GM12878 (cell line): ENCODE measurements at regions not wholly inside any gene's neighbourhood (a gene's known extent, or its start where the extent isn't known, plus 50 kb on each side); places are given as distances from the start of the nearest gene placed in this dataset.

Experiments used
- ATAC-seq: fragments of 200-7000 bp; cut with Tn5 transposase; 3 replicates; pipeline ENCODE4 v1.9.1; 2020; ENCODE audit warnings: mild to moderate bottlenecking, moderate library complexity
- BruUV-seq: library from RNA; stranded (reverse); fragments of 400-500 nt; replicated peaks from 2 replicates; lab custom pipeline; 2021; lab: Mats Ljungman, UMichigan
- CTCF ChIA-PET: fragments of 300-600 bp; sonication (Branson Sonifier 250); formaldehyde crosslinking; extraction: SDS; loops from one replicate; lab custom pipeline; 2021; ENCODE audit warnings: inconsistent platforms; lab: Yijun Ruan, JAX
- POLR2A ChIA-PET: fragments of 350-600 bp; formaldehyde crosslinking; extraction: SDS; loops from one replicate; lab custom pipeline; 2021; ENCODE audit warnings: inconsistent platforms; lab: Charles Lee
- RAD21 ChIA-PET: fragments of 300-600 bp; sonication (Branson Sonifier 250); formaldehyde crosslinking; loops from one replicate; lab custom pipeline; 2023; ENCODE audit warnings: antibody characterized with exemption; ENCODE audit not compliant: unreplicated experiment; lab: Charles Lee
- SMC1A ChIA-PET: fragments of 300-600 bp; sonication (Branson Sonifier 250); formaldehyde crosslinking; loops from one replicate; lab custom pipeline; 2023; ENCODE audit not compliant: unreplicated experiment, uncharacterized antibody; lab: Charles Lee
- DNase-seq: peaks from one replicate; pipeline ENCODE4 v3.0.0-alpha.2; 2011; ENCODE audit warnings: low read depth, low spot score
- FAIRE-seq: peaks from 3 replicates; lab custom pipeline; 2011; peaks lifted over from hg19 to GRCh38; lab: Jason Lieb, UNC
- H2AFZ ChIP-seq: 2 replicates; pipeline ENCODE4 v1.6.0; 2011; ENCODE audit warnings: low read depth, low read length, control low read depth; ENCODE audit not compliant: control insufficient read depth
- H3K27ac ChIP-seq: 2 replicates; pipeline ENCODE4 v1.5.1; 2011; ENCODE audit warnings: control low read depth; ENCODE audit not compliant: control insufficient read depth, insufficient read depth
- H3K27me3 ChIP-seq, 2 experiments: replicated peaks in 1 of 2; 2 replicates each; pipeline versions ENCODE4 v1.6.0 to v1.6.1; 2011; ENCODE audit warnings: low read length in 1 of 2; ENCODE audit not compliant: control insufficient read depth in 2 of 2, insufficient read depth in 2 of 2
- H3K36me3 ChIP-seq, 2 experiments: 2 replicates each; pipeline ENCODE4 v1.5.1; 2011; ENCODE audit warnings: low read length in 1 of 2; ENCODE audit not compliant: control insufficient read depth in 2 of 2, insufficient read depth in 2 of 2
- H3K4me1 ChIP-seq: 2 replicates; pipeline ENCODE4 v1.6.1; 2011; ENCODE audit warnings: mild to moderate bottlenecking, low read length, moderate library complexity, mixed read lengths; ENCODE audit not compliant: control insufficient read depth, insufficient read depth
- H3K4me2 ChIP-seq: 2 replicates; pipeline ENCODE4 v1.6.0; 2011; ENCODE audit warnings: control low read depth; ENCODE audit not compliant: control insufficient read depth, insufficient read depth
- H3K4me3 ChIP-seq: fragments of 200-600 bp; sonication (generic); 2 replicates; pipeline ENCODE4 v1.5.1; 2016
- H3K79me2 ChIP-seq: 2 replicates; pipeline ENCODE4 v1.6.0; 2011; ENCODE audit warnings: low read length; ENCODE audit not compliant: control insufficient read depth, insufficient read depth
- H3K9ac ChIP-seq: 2 replicates; pipeline ENCODE4 v1.8.0; 2011; ENCODE audit warnings: low read length, control low read depth, mixed read lengths; ENCODE audit not compliant: control insufficient read depth, insufficient read depth
- H3K9me3 ChIP-seq: replicated peaks from 3 replicates; pipeline ENCODE4 v1.5.1; 2011; ENCODE audit warnings: mild to moderate bottlenecking, low read length; ENCODE audit not compliant: control insufficient read depth, insufficient read depth
- H4K20me1 ChIP-seq: 2 replicates; pipeline ENCODE4 v1.6.0; 2011; ENCODE audit not compliant: control insufficient read depth, insufficient read depth
- CUX1 ChIP-seq: IDR thresholded peaks from 2 replicates; pipeline ENCODE4 v1.6.1; 2012; ENCODE audit warnings: improper control_type of control experiment, low read depth, low read length; ENCODE audit not compliant: insufficient replicate concordance
- ESRRA ChIP-seq: IDR thresholded peaks from 2 replicates; pipeline ENCODE4 v1.6.1; 2012; ENCODE audit warnings: mild to moderate bottlenecking, low read length, improper control_type of control experiment
- KAT2A ChIP-seq: conservative IDR thresholded peaks from 2 replicates; pipeline ENCODE4 v1.6.1; 2011; ENCODE audit warnings: low read depth, low read length; ENCODE audit not compliant: control insufficient read depth
- MTA3 ChIP-seq: IDR thresholded peaks from 2 replicates; pipeline ENCODE4 v1.6.1; 2012; ENCODE audit warnings: low read length, inconsistent platforms, borderline replicate concordance
- NFXL1 ChIP-seq: fragments of 450-650 bp; IDR thresholded peaks from 2 replicates; pipeline ENCODE4 v1.6.1; 2017; ENCODE audit warnings: antibody characterized with exemption, mild to moderate bottlenecking, borderline replicate concordance
- NR2C2 ChIP-seq: IDR thresholded peaks from 2 replicates; pipeline ENCODE4 v1.6.1; 2011; ENCODE audit warnings: borderline replicate concordance, low read depth; ENCODE audit not compliant: control insufficient read depth, insufficient read length
- POLR2AphosphoS5 ChIP-seq: IDR thresholded peaks from 2 replicates; pipeline ENCODE4 v1.6.1; 2011; ENCODE audit warnings: mild to moderate bottlenecking, low read length, inconsistent platforms
- SMARCA5 ChIP-seq: fragments of 450-650 bp; IDR thresholded peaks from 2 replicates; pipeline ENCODE4 v1.6.1; 2017; ENCODE audit warnings: mild to moderate bottlenecking
- YBX1 ChIP-seq: fragments of 450-650 bp; IDR thresholded peaks from 2 replicates; pipeline ENCODE4 v1.6.1; 2016; ENCODE audit warnings: antibody characterized with exemption
- WGBS: methylation state at CpG from one replicate; pipeline ENCODE4 v1.1.6; 2016; ENCODE audit warnings: low lambda C conversion rate; ENCODE audit not compliant: insufficient replicate concordance, insufficient coverage; ENCODE audit errors: missing lambda C conversion rate; 5-methylcytosine and 5-hydroxymethylcytosine counted together
- in situ Hi-C: fragments of 300-500 bp; cut with MboI; formaldehyde crosslinking; loops from 9 replicates; pipeline ENCODE4 v1.14.3; 2018; ENCODE audit warnings: mixed read lengths
- intact Hi-C: fragments of 100-400 bp; cut with micrococcal nuclease; formaldehyde crosslinking; loops from one replicate; pipeline ENCODE4 v1.14.2; 2022; ENCODE audit not compliant: unreplicated experiment
- TF ChIP-seq, protein P1 (sequence below): IDR thresholded peaks from 2 replicates; pipeline ENCODE4 v1.6.1; 2012; ENCODE audit warnings: low read depth, low read length, improper control_type of control experiment

DNA sequence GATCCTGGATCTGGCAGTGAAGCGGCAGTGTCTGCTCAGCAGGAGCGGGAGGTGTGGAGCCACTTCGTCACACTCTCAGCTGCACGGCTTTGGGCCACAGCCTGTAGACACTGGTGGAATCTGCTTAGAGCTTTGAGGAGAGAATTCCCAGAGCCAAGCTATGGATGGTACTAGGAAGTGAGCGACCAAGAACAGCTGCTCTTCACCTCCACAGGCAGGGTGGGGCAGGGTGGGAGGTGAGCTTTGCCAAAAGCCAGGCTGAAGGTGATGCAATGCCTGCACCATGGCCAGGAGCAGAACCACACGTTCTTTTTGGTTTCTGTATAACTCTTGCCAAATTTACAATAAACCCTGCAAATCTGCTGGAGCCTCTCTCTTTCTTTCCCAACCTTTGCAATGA lies 226.1 kb downstream of the ANKRD30B start:
- H3K36me3 ChIP-seq = no peaks in the 10 kb centered on the region
- H3K9me3 ChIP-seq = no peaks in the 10 kb centered on the region
- ATAC-seq = no peak
- ChIA-PET RAD21 (interaction anchor here (1.2 kb wide), 1 partner anchor 32 kb away, joined by 3 read pairs; no protein-coding TSS in a partner anchor), CTCF (no interaction called here), POLR2A (no interaction called here), SMC1A (no interaction called here)
- intact Hi-C loops = no loop called here
- 59% methylated on average over 5 of the region's 6 CpGs for WGBS
- no peak overlapping the region for H3K9ac ChIP-seq
- no peak overlapping the region for H2AFZ ChIP-seq
- no peaks in the 10 kb centered on the region for H4K20me1 ChIP-seq
- in situ Hi-C loops = loop anchor here (25.0 kb wide), 1 partner anchor 112 kb away; no protein-coding TSS in a partner anchor
- no peak for DNase-seq
- no peaks in the 10 kb centered on the region for H3K79me2 ChIP-seq
- TF ChIP-seq YBX1 = no peak
- TF ChIP-seq ESRRA = no peak
- no peaks in the 10 kb centered on the region for H3K4me1 ChIP-seq
- no peak overlapping the region for H3K4me3 ChIP-seq
- BruUV-seq = no TSS peak
- H3K27me3 ChIP-seq = no peaks in the 10 kb centered on the region
- FAIRE-seq = no peak
- no peak overlapping the region for H3K27ac ChIP-seq
- H3K4me2 ChIP-seq = no peak overlapping the region

DNA sequence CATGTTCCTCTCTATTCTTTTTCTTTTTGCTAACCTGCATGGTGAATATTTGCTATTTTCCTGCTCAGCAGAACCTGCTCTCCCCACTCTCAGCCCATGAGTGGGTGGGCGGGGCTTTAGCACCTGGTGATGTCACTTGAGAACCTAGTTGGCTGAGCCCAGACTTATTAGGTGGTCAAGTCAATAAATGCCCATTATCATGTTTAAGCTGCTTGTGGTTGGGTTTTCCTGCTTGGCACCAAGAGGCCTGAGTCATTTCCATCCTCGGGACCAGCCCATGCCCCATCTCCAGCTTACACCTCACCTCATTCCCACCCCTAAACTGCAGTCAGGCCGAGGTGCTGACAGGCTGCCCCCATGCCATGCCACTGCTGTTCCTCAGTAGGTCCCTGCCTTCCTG lies 226.6 kb downstream of the ANKRD30B start:
- ChIA-PET CTCF (no interaction called here), POLR2A (no interaction called here), SMC1A (no interaction called here), RAD21 (interaction anchor here (1.2 kb wide), 1 partner anchor 32 kb away, joined by 3 read pairs; no protein-coding TSS in a partner anchor)
- Histone ChIP-seq H4K20me1 (no peaks in the 10 kb centered on the region), H3K36me3 (no peaks in the 10 kb centered on the region), H3K9ac (no peak overlapping the region), H3K4me2 (no peak overlapping the region), H3K4me1 (no peaks in the 10 kb centered on the region), H3K27ac (no peak overlapping the region), H3K4me3 (no peak overlapping the region), H3K9me3 (no peaks in the 10 kb centered on the region), H3K79me2 (no peaks in the 10 kb centered on the region), H2AFZ (no peak overlapping the region), H3K27me3 (no peaks in the 10 kb centered on the region)
- BruUV-seq = no TSS peak
- no peak for ATAC-seq
- WGBS = 0% methylated on average over 2 of the region's 3 CpGs
- no peak for DNase-seq
- FAIRE-seq = no peak
- intact Hi-C loops = no loop called here
- in situ Hi-C loops = loop anchor here (25.0 kb wide), 1 partner anchor 112 kb away; no protein-coding TSS in a partner anchor
- TF ChIP-seq NFXL1 (no peak), POLR2AphosphoS5 (no peak), SMARCA5 (no peak), MTA3 (no peak), NR2C2 (no peak), CUX1 (no peak), KAT2A (no peak)
- TF ChIP-seq, protein P1, sequence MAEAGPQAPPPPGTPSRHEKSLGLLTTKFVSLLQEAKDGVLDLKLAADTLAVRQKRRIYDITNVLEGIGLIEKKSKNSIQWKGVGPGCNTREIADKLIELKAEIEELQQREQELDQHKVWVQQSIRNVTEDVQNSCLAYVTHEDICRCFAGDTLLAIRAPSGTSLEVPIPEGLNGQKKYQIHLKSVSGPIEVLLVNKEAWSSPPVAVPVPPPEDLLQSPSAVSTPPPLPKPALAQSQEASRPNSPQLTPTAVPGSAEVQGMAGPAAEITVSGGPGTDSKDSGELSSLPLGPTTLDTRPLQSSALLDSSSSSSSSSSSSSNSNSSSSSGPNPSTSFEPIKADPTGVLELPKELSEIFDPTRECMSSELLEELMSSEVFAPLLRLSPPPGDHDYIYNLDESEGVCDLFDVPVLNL = no peak
